ENCODE measurements at regions not wholly inside any gene's neighbourhood (a gene's known extent, or its start where the extent isn't known, plus 50 kb on each side); places are given as distances from the start of the nearest gene placed in this dataset.

DNA sequence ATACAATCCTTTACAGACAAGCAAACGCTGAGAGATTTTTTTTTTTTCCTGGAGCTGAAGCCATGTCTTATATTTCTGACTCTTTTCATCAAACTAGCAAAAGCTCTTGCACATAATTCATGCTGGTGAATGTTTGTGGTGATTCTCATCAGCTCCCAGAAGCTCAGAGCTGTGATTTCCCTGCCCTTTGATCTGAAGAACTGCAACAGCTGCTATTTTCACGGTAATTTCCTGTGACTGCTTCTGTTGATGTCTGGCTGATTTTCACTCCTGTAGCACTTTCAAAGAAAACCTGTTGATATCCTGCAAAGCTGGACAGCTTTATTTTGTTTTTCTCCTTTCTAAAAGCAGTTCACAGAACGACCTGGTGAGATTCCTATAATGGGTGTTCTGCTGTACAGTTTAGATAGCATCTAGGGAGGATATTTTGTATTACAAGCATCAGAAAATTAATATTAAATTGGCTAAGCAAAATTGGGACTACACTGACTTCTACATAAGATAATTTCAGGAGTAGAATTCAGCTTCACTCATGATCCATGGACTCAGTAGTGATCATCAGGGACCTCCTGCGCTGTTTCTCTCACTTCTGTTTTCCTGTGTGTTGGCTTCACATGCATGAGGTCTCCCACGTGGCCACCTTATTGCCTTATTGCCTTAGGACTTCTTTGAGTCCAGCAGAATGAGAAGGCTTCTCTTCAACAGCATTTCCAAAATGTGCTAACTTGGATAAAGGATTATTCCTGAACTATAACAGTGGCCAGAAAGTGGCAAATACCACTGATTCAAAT is 1111.6 kb upstream of the SORCS1 start:
- TF ChIP-seq, protein P1, sequence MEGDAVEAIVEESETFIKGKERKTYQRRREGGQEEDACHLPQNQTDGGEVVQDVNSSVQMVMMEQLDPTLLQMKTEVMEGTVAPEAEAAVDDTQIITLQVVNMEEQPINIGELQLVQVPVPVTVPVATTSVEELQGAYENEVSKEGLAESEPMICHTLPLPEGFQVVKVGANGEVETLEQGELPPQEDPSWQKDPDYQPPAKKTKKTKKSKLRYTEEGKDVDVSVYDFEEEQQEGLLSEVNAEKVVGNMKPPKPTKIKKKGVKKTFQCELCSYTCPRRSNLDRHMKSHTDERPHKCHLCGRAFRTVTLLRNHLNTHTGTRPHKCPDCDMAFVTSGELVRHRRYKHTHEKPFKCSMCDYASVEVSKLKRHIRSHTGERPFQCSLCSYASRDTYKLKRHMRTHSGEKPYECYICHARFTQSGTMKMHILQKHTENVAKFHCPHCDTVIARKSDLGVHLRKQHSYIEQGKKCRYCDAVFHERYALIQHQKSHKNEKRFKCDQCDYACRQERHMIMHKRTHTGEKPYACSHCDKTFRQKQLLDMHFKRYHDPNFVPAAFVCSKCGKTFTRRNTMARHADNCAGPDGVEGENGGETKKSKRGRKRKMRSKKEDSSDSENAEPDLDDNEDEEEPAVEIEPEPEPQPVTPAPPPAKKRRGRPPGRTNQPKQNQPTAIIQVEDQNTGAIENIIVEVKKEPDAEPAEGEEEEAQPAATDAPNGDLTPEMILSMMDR (IDR thresholded peaks at IDR 0.05), result no peak
- no peak for TF ChIP-seq EZH2 (IDR thresholded peaks at IDR 0.05; ENCODE audit: borderline replicate concordance, insufficient read depth, low read depth, low read length, poor library complexity, severe bottlenecking)

All from B cell (primary cell).